Psoas muscle (tissue), 7 donors: ENCODE measurements at regions not wholly inside any gene's neighbourhood (a gene's known extent, or its start where the extent isn't known, plus 50 kb on each side); places are given as distances from the start of the nearest gene placed in this dataset.

ENCODE experiments used
- ATAC-seq, 4 donors: fragments of 200-7000 bp; cut with Tn5 transposase; one replicate each; pipeline ENCODE4 v1.9.1; 2020; ENCODE audit warnings: moderate library complexity in 3 of 4, mild to moderate bottlenecking in 2 of 4
- DNase-seq, 2 donors: peaks; one replicate each; pipeline ENCODE4 v3.0.0-alpha.2; 2020
- H3K27ac ChIP-seq: fragments of 200-600 bp; one replicate; pipeline ENCODE4 v1.8.0; 2022
- H3K27me3 ChIP-seq, 3 donors: fragments of 200-600 bp in 1 of 3; one replicate each; pipeline versions ENCODE4 v1.6.1 to v1.8.0; 2013 to 2022; ENCODE audit warnings: low read length in 2 of 3, mild to moderate bottlenecking in 2 of 3, moderate library complexity in 1 of 3; ENCODE audit not compliant: insufficient read depth in 3 of 3
- H3K36me3 ChIP-seq, 2 donors: fragments of 200-600 bp in 1 of 2; one replicate each; pipeline versions ENCODE4 v1.6.1 to v1.8.0; 2013 to 2022; ENCODE audit warnings: low read depth in 1 of 2, mild to moderate bottlenecking in 1 of 2, moderate library complexity in 1 of 2; ENCODE audit not compliant: insufficient read depth in 1 of 2
- H3K4me1 ChIP-seq: fragments of 200-600 bp; one replicate; pipeline ENCODE4 v1.8.0; 2022
- H3K4me3 ChIP-seq: fragments of 200-600 bp; one replicate; pipeline ENCODE4 v1.8.0; 2022; ENCODE audit warnings: mild to moderate bottlenecking
- H3K9me3 ChIP-seq: fragments of 200-600 bp; one replicate; pipeline ENCODE4 v1.8.0; 2022
- CTCF ChIP-seq: fragments of 200-600 bp; IDR thresholded peaks from one replicate; pipeline ENCODE4 v1.8.0; 2022; ENCODE audit warnings: antibody characterized with exemption
- WGBS, 3 donors: extraction: QIAGEN DNeasy Blood & Tissue Kit; methylation state at CpG; one replicate each; pipeline versions ENCODE4 v1.1.6 to v1.1.7; 2013; 5-methylcytosine and 5-hydroxymethylcytosine counted together
- intact Hi-C, 2 donors: fragments of 100-400 bp; cut with DNase I; formaldehyde crosslinking; loops; one replicate each; pipeline versions ENCODE4 v1.11.0 to v1.14.2; 2022
- donor health status: healthy with polysubstance abuse.
- donor health status: DM: no; HTN: no; CAD: no; lungs with moderate emphysema.
- donor health status: Bipolar disorder and iron deficiency.
- donor health status: healthy.
- donor health status: DM: yes; HTN: yes; CAD: no.
- donor health status: DM: no; HTN: no; CAD: no.
- donor health status: DM: yes; HTN: yes; CAD: no.

DNA sequence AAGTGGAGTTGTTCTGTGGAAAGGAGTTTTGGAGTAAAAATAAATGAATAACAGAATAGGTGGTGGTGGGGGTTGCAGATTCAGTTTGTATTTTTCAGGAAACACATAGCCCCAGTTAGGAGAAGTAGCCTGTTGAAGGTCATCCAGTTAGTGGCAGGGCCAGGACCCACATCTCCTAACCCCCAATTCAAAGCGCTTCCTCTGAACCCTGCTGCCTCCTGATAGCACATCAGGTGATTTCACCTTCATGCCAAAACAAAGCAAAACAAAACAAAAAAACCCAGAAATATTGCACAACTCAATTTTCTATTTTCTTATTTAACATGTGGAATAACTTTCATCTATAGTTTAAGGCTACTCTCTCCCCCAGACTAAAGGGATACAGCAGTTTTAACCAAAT is 112.3 kb upstream of the UGP2 start:
- Histone ChIP-seq H3K27me3 (no peaks in the 10 kb centered on the region), H3K9me3 (no peaks in the 10 kb centered on the region), H3K4me3 (no peak overlapping the region), H3K27ac (no peak overlapping the region), H3K4me1 (no peaks in the 10 kb centered on the region), H3K36me3 (no peaks in the 10 kb centered on the region)
- TF ChIP-seq CTCF = no peak
- intact Hi-C loops = no loop called here
- DNase-seq (no peak), ATAC-seq (no peak)
- 86 to 91% (median 90%) methylated on average over 1 of the region's 1 CpG for WGBS, 3 donors

- no peak for TF ChIP-seq CTCF
- intact Hi-C loops = no loop called here
- no peaks in the 10 kb centered on the region for H3K27me3 ChIP-seq
- no peaks in the 10 kb centered on the region for H3K4me1 ChIP-seq
- ATAC-seq = no peak
- H3K36me3 ChIP-seq = no peaks in the 10 kb centered on the region
- no peak for DNase-seq
- H3K27ac ChIP-seq = no peak overlapping the region
- no peak overlapping the region for H3K4me3 ChIP-seq
- WGBS, 3 donors = 96 to 99% (median 97%) methylated on average over 2 of the region's 2 CpGs
- no peaks in the 10 kb centered on the region for H3K9me3 ChIP-seq
Measured at GRCh38 chr2:63729831-63730230, 111.9 kb upstream of the UGP2 start.

GRCh38 chr2:63734510-63734909 is 107.2 kb upstream of the UGP2 start:
- intact Hi-C loops = no loop called here
- TF ChIP-seq CTCF = no peak
- Histone ChIP-seq H3K9me3 (no peaks in the 10 kb centered on the region), H3K36me3 (no peaks in the 10 kb centered on the region), H3K4me1 (peaks cover 25% of the 10 kb centered on the region), H3K27ac (no peak overlapping the region), H3K27me3 (no peaks in the 10 kb centered on the region), H3K4me3 (no peak overlapping the region)
- DNase-seq = no peak
- no peak for ATAC-seq
- WGBS, 3 donors = 79 to 87% (median 82%) methylated on average over 1 of the region's 1 CpG

GRCh38 chr2:63735263-63735662 is 106.4 kb upstream of the UGP2 start:
- no peak for TF ChIP-seq CTCF
- WGBS, 3 donors = 89 to 95% (median 90%) methylated on average over 4 of the region's 4 CpGs
- no peak overlapping the region for H3K27ac ChIP-seq
- no peak for DNase-seq
- no peak overlapping the region for H3K4me3 ChIP-seq
- H3K36me3 ChIP-seq = no peaks in the 10 kb centered on the region
- no peaks in the 10 kb centered on the region for H3K27me3 ChIP-seq
- ATAC-seq = peak in 1 of 4 donors; percentile 26
- H3K4me1 ChIP-seq = peaks cover 25% of the 10 kb centered on the region
- H3K9me3 ChIP-seq = no peaks in the 10 kb centered on the region
- intact Hi-C loops = no loop called here

DNA sequence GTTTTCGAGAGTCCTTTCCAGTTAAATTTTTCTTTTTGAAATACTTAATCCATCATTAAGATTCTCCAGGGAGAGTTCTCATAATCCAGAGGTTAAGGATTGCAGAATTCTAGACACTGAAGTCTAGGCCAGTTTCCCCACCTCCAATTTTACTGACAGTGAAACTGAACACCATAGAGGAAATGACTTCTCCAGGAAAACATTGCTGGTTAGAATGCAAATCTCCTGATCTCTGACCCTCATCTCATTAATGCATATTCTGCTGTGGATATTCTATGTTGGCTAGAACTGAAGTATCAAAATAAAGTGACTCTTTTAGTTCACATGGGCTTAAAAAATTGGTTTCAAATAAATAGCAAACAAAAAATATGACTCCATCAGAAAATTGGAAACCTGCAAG is 105.8 kb upstream of the UGP2 start:
- Histone ChIP-seq H3K4me3 (no peak overlapping the region), H3K36me3 (no peaks in the 10 kb centered on the region), H3K27me3 (no peaks in the 10 kb centered on the region), H3K9me3 (no peaks in the 10 kb centered on the region), H3K4me1 (peaks cover 25% of the 10 kb centered on the region), H3K27ac (no peak overlapping the region)
- TF ChIP-seq CTCF = no peak
- DNase-seq = no peak
- intact Hi-C loops = no loop called here
- WGBS, 3 donors = 31 to 64% (median 46%) methylated on average over 1 of the region's 1 CpG
- ATAC-seq = no peak
